ENCODE measurements at regions not wholly inside any gene's neighbourhood (a gene's known extent, or its start where the extent isn't known, plus 50 kb on each side); places are given as distances from the start of the nearest gene placed in this dataset.

DNA sequence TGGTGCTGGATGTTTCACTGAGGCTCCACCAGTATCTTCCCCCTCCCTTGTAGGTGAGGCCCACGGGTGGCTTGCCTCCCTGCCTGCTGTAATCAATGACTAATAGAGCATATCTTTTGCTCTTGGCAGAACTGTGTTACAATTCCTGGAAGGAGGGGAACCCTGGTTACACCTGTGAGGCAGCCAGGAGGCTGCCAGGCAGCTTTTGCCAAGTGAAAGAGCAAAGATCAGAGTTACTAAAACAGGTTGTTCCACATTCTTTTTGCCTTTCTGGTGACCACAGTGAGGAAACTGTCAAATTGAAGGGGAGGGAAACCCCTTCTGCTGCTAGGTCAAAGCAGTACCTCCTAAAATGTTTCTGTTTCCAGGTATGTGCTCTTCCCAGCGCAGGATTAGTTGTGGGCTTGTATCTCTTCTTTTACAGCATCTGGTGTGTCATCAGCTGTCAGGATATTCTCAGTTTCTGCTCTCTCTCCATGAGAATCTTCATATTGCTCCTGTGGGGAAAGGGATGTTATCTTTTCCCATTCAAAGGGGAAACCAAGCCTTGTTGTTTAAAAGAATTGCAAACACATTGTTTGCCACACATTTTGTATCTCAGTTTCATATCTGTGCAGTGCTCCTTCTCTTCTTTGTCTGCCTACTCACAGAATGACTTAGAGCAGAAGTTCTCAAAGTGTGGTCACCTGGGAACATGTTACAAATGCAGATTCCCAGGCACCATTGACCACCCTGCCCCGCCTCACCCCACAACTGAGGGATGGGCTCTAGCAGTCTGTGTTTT, 137.4 kb upstream of the UMPS start:
- TF ChIP-seq, protein P1, sequence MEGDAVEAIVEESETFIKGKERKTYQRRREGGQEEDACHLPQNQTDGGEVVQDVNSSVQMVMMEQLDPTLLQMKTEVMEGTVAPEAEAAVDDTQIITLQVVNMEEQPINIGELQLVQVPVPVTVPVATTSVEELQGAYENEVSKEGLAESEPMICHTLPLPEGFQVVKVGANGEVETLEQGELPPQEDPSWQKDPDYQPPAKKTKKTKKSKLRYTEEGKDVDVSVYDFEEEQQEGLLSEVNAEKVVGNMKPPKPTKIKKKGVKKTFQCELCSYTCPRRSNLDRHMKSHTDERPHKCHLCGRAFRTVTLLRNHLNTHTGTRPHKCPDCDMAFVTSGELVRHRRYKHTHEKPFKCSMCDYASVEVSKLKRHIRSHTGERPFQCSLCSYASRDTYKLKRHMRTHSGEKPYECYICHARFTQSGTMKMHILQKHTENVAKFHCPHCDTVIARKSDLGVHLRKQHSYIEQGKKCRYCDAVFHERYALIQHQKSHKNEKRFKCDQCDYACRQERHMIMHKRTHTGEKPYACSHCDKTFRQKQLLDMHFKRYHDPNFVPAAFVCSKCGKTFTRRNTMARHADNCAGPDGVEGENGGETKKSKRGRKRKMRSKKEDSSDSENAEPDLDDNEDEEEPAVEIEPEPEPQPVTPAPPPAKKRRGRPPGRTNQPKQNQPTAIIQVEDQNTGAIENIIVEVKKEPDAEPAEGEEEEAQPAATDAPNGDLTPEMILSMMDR (IDR thresholded peaks at IDR 0.05; ENCODE audit: insufficient read depth, missing control alignments) = no peak
- FAIRE-seq (no peak), DNase-seq (ENCODE audit: insufficient read length, low spot score) (no peak)

DNA sequence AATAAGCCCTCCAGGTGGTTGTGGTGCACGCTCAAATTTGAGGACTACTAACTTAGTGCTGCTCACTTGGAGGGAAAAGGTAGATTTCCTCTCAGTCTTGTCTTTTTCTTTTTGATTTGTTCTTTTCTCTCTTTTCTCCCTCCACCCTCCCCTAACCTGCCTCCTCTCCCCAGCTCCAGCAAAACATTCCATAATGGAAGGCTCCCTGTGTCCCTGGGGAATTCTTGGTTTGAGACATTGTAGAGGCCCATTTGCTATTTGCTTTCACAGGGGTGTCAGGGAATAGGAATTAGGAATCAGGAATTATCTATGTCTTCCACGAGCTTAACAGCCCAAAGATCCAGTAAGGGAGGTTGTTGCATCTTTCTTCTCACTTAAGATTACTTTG, 136.8 kb upstream of the UMPS start:
- DNase-seq (ENCODE audit: insufficient read length, low spot score) = no peak
- FAIRE-seq = no peak

DNA sequence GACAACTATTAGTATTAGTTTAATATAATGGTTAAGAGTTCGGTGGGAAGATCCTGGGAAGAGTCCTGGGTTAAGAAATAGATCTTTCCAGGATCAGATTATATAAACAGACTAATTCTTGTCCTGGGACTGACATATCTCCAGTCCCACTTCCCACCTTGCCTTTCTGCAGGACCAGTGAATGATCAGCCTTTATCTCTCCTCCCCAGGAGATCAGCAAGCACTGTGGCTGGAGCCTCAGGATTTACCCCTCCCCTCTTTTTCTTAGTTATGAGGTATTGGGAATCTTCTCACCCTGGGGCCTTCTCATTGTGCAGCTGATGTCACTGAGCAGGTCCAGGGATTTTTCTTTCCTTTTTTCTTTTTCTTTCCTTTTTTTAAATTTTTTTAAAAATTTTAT, 135.7 kb upstream of the UMPS start:
- DNase-seq (ENCODE audit: insufficient read length, low spot score) = no peak
- FAIRE-seq = no peak
- TF ChIP-seq, protein P1 (IDR thresholded peaks at IDR 0.05; ENCODE audit: insufficient read depth, missing control alignments) = no peak

More for the DNA sequence above, 136.8 kb upstream of the UMPS start:
- TF ChIP-seq, protein P1 (IDR thresholded peaks at IDR 0.05; ENCODE audit: insufficient read depth, missing control alignments) = no peak

DNA sequence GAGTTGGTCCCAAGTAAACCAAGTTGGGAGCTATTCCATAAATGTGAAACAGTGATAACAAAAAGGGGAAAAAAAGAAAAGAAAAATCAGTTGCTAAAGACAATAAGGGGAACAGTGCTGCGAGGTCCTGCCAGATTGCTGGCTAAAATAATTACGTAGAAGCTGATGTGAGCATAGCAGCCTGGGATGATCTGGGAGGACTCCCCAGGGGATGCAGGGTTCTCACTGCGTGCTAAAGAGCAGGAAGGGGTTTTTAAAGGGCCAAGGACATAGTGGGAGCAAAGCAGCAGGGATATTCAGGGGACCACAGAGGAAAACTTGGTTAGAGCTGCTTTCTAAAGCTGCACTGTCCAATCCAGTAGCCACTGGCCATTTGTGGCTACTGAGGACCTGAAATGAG, 133.0 kb upstream of the UMPS start:
- TF ChIP-seq, protein P1 (IDR thresholded peaks at IDR 0.05; ENCODE audit: insufficient read depth, missing control alignments) = no peak
- FAIRE-seq (no peak), DNase-seq (ENCODE audit: insufficient read length, low spot score) (no peak)

DNA sequence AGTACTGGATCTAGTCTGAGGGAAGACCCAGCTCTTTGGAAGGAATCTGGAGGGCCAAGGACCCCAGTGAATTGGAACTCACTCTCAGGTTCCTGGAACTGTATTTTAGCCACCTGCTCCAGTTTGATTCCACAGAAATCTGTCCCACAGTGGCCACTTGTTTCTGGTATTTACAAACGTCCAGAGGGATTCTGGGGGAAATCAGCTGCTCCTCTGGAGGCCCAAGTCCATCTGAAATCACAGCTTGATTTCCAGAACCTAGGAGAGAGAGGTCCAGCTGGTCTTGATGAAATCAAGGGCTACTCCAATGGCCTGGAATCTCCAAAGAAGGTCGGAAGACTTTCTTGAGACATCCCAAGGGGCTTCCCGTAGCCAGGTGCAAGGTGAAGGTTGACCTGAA, 132.3 kb upstream of the UMPS start:
- DNase-seq (ENCODE audit: insufficient read length, low spot score) = no peak
- FAIRE-seq = no peak
- TF ChIP-seq, protein P1 (IDR thresholded peaks at IDR 0.05; ENCODE audit: insufficient read depth, missing control alignments) = no peak

DNA sequence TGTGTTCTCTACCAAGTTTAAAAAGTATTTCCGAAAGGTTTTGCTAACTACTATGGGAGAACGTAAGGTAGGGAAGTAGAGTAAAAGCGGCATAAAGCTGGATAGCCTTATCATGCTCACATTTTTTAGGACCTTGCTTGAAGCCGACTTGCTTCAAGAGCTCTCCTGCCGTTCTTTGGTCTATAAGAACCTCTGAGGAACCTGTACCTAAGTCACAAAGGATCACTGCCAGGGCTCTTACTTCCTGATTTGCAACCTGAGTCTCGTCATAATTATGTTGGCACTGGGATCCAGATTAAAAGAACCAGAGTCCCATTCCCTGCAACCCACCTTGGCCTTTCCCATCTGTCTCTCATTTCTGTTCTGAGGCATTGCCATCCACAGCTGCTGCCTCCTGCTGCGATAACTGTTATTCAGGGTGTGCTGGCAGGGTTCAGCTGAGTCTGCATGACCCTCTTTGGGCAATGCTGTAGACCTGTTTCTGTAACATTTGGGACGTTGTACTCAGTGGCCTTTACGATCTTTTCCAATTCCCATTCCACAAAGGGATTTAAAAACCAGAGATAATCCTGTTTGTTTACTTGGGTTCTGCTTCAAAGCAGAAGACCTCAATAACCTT, 131.0 kb upstream of the UMPS start:
- FAIRE-seq (no peak), DNase-seq (ENCODE audit: insufficient read length, low spot score) (no peak)
- TF ChIP-seq, protein P1 (IDR thresholded peaks at IDR 0.05; ENCODE audit: insufficient read depth, missing control alignments) = no peak

Measured in D721Med (cell line).